CD4-positive, CD25-positive, alpha-beta regulatory T cell (primary cell): ENCODE measurements at regions not wholly inside any gene's neighbourhood (a gene's known extent, or its start where the extent isn't known, plus 50 kb on each side); places are given as distances from the start of the nearest gene placed in this dataset.

Experiments used
- ATAC-seq, 2 donors: fragments of 150-1000 bp; cut with Tn5 transposase; one replicate each; pipeline ENCODE4 v1.10.0; 2021; ENCODE audit warnings: low read depth in 2 of 2, moderate number of reproducible peaks in 2 of 2, moderate library complexity in 1 of 2
- DNase-seq, 3 donors: peaks; one replicate each; pipeline versions ENCODE4 v3.0.0 to v3.0.0-alpha.2; 2012 to 2022; ENCODE audit warnings: mixed read lengths in 1 of 3
- H3K27ac ChIP-seq: one replicate; pipeline ENCODE4 v1.7.0; 2013; ENCODE audit warnings: mild to moderate bottlenecking, low read length; ENCODE audit not compliant: insufficient read depth, poor library complexity, severe bottlenecking
- H3K27me3 ChIP-seq: one replicate; pipeline ENCODE4 v1.7.0; 2013; ENCODE audit warnings: low read length; ENCODE audit not compliant: control insufficient read depth, insufficient read depth
- H3K36me3 ChIP-seq: one replicate; pipeline ENCODE4 v1.7.0; 2013; ENCODE audit warnings: mild to moderate bottlenecking, low read length, moderate library complexity; ENCODE audit not compliant: control insufficient read depth, insufficient read depth
- H3K4me1 ChIP-seq: 2 replicates; pipeline ENCODE4 v1.7.0; 2013; ENCODE audit warnings: mild to moderate bottlenecking, low read length; ENCODE audit not compliant: insufficient read depth, control insufficient read depth, poor library complexity, severe bottlenecking
- H3K4me3 ChIP-seq: one replicate; pipeline ENCODE4 v1.7.0; 2013; ENCODE audit warnings: low read depth, mild to moderate bottlenecking, low read length, moderate library complexity
- H3K9me3 ChIP-seq, 2 experiments: 1 replicate in 1 of 2; 2 replicates in 1 of 2; pipeline ENCODE4 v1.7.0; 2013; ENCODE audit warnings: low read length in 2 of 2, mild to moderate bottlenecking in 1 of 2, moderate library complexity in 1 of 2; ENCODE audit not compliant: control insufficient read depth in 2 of 2
- H3K27ac Mint-ChIP-seq, 3 donors: one replicate each; pipeline ENCODE4 v1.8.0; 2020 to 2022; ENCODE audit warnings: mild to moderate bottlenecking in 3 of 3, mixed read lengths in 3 of 3, moderate library complexity in 2 of 3
- H3K27me3 Mint-ChIP-seq: one replicate; pipeline ENCODE4 v1.8.0; 2022; ENCODE audit warnings: mild to moderate bottlenecking, mixed read lengths
- H3K36me3 Mint-ChIP-seq: one replicate; pipeline ENCODE4 v1.8.0; 2020; ENCODE audit warnings: mixed read lengths
- H3K4me1 Mint-ChIP-seq, 4 donors: one replicate each; pipeline ENCODE4 v1.8.0; 2020 to 2022; ENCODE audit warnings: mixed read lengths in 4 of 4, mild to moderate bottlenecking in 1 of 4
- H3K4me3 Mint-ChIP-seq, 4 donors: one replicate each; pipeline ENCODE4 v1.8.0; 2020 to 2022; ENCODE audit warnings: mild to moderate bottlenecking in 4 of 4, mixed read lengths in 4 of 4, moderate library complexity in 3 of 4
- H3K9me3 Mint-ChIP-seq, 7 donors: one replicate each; pipeline ENCODE4 v1.8.0; 2020 to 2022; ENCODE audit warnings: mixed read lengths in 7 of 7, mild to moderate bottlenecking in 3 of 7, moderate library complexity in 2 of 7

DNA sequence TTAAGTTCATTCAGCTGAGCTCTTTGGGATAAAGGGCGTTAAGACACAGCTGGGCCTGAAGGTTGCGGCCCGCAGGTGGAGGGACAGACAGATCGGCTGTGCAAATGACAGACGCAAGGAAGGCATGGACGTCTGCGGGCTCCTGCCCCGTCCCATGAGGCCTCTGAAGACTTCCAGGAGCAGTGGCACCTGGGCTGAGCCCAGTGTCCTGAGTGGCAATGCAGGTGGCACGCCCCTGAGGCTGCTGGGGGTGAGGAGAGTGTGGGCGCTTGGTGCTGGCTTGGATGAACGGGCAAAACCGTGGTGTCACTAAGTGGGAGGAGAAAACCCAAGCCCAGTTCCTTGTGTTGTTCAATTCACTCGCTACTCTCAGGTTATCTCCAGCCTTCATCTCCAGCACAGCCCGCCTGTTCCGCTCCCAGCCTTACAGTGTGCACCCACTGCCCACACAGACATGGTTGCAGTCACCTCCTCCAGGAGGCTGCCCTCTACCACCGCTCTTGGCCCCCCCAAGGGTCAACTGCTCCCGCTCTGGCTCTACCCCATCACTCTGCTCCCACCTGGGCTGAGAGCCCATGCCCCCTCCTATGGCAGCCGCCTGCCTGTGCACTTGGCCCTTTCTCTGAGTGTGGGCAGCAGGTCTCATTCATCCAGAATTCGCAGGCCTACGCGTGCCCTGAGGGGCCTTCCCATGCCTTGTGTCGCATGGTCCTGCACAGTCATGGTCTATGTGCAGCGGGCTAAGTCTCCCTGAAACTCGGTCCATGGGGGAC is 50.3 kb downstream of the PTGR3 start:
- ATAC-seq (peak in 1 of 2 donors; percentile 27), DNase-seq (no peak)
- Histone ChIP-seq H3K27ac (no peak overlapping the region), H3K9me3 (no peaks in the 10 kb centered on the region), H3K4me1 (peaks cover 8% of the 10 kb centered on the region), H3K27me3 (no peaks in the 10 kb centered on the region), H3K4me3 (no peak overlapping the region), H3K36me3 (no peaks in the 10 kb centered on the region)
- Mint-ChIP-seq H3K27ac (no peak overlapping the region), H3K9me3 (peaks cover 0 to 1% (median 0%) of the 10 kb centered on the region in 7 donors), H3K36me3 (peaks cover 5% of the 10 kb centered on the region), H3K4me1 (peaks cover 0 to 13% (median 8%) of the 10 kb centered on the region in 4 donors), H3K27me3 (peaks cover 18% of the 10 kb centered on the region), H3K4me3 (no peak overlapping the region)

DNA sequence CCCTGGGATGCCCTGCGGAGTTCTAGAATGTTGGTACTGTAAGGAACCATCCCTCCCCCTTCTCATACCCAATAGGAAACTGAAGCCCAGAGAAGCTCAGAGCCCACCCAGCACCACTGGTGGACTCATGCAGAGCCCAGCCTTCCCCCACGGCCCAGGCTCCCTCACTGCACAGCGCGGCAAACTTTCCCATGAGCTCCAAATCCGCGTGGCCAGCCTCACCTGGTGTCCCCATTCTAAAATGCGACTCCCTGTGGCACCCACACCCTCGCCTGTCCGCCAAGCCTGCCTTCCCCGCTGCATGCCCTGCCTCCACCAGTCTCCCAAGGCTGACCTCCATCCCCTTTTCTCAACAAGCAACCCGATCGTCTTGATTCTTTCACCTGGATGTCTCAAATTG is 51.1 kb downstream of the PTGR3 start:
- no peak overlapping the region for H3K27ac ChIP-seq
- H3K4me3 Mint-ChIP-seq: no peak overlapping the region
- no peak overlapping the region for H3K4me3 ChIP-seq
- no peak overlapping the region for H3K27ac Mint-ChIP-seq
- peaks cover 0 to 1% (median 0%) of the 10 kb centered on the region in 7 donors for H3K9me3 Mint-ChIP-seq
- peaks cover 5% of the 10 kb centered on the region for H3K36me3 Mint-ChIP-seq
- H3K4me1 ChIP-seq: peaks cover 8% of the 10 kb centered on the region
- H3K27me3 Mint-ChIP-seq: peaks cover 18% of the 10 kb centered on the region
- DNase-seq (no peak), ATAC-seq (no peak)
- no peaks in the 10 kb centered on the region for H3K9me3 ChIP-seq
- no peaks in the 10 kb centered on the region for H3K27me3 ChIP-seq
- H3K36me3 ChIP-seq: no peaks in the 10 kb centered on the region
- peaks cover 0 to 13% (median 8%) of the 10 kb centered on the region in 4 donors for H3K4me1 Mint-ChIP-seq

DNA sequence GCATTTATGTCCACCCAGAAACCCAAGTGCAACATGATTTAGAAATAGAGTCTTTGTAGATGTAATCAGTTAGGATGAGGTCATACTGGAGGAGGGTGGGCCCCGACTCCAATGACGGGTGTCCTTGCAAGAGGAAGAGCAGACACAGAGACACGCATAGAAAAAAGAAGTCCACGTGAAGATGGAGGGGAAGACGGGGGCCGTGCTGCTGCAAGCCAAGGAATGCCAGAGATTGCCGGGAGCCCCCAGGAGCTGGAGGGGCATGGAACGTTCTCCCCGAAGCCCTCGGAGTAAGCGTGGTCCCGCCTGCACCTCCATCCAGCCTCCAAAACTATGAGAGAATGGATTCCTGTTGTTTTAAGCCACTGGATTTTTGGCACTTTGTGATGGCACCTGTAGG is 51.6 kb downstream of the PTGR3 start:
- peaks cover 8% of the 10 kb centered on the region for H3K4me1 ChIP-seq
- no peaks in the 10 kb centered on the region for H3K27me3 ChIP-seq
- H3K36me3 ChIP-seq: no peaks in the 10 kb centered on the region
- peaks cover 18% of the 10 kb centered on the region for H3K27me3 Mint-ChIP-seq
- peaks cover 5% of the 10 kb centered on the region for H3K36me3 Mint-ChIP-seq
- H3K4me3 ChIP-seq: no peak overlapping the region
- no peaks in the 10 kb centered on the region for H3K9me3 ChIP-seq
- ATAC-seq (no peak), DNase-seq (no peak)
- H3K9me3 Mint-ChIP-seq: peaks cover 0 to 2% (median 0%) of the 10 kb centered on the region in 7 donors
- H3K27ac Mint-ChIP-seq: no peak overlapping the region
- peaks cover 0 to 13% (median 8%) of the 10 kb centered on the region in 4 donors for H3K4me1 Mint-ChIP-seq
- no peak overlapping the region for H3K27ac ChIP-seq
- H3K4me3 Mint-ChIP-seq: no peak overlapping the region

DNA sequence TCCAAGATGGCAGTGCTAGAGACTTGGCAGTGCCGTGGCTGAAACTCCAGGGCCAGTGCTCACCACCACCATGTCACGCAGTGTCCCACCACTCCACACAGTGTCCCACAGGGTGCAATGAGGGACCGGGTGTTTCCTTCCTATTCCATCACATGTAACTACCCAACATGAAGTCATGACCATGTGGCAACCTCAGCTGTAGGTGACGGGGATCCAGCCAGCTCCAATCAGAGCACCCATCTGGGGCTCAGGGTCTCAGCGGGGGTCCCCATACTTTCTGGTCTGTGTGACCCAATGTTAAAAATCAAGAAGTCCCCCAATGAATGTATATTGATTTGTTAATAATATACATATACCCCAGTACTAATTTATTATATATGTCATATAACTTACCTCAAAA is 52.1 kb downstream of the PTGR3 start:
- Histone ChIP-seq H3K36me3 (no peaks in the 10 kb centered on the region), H3K4me3 (no peak overlapping the region), H3K27ac (no peak overlapping the region), H3K27me3 (no peaks in the 10 kb centered on the region), H3K4me1 (peaks cover 8% of the 10 kb centered on the region), H3K9me3 (no peaks in the 10 kb centered on the region)
- Mint-ChIP-seq H3K4me3 (no peak overlapping the region), H3K9me3 (peaks cover 0 to 6% (median 0%) of the 10 kb centered on the region in 7 donors), H3K27ac (no peak overlapping the region), H3K36me3 (peaks cover 5% of the 10 kb centered on the region), H3K4me1 (peaks cover 0 to 9% (median 5%) of the 10 kb centered on the region in 4 donors), H3K27me3 (peaks cover 19% of the 10 kb centered on the region)
- ATAC-seq (no peak), DNase-seq (no peak)

DNA sequence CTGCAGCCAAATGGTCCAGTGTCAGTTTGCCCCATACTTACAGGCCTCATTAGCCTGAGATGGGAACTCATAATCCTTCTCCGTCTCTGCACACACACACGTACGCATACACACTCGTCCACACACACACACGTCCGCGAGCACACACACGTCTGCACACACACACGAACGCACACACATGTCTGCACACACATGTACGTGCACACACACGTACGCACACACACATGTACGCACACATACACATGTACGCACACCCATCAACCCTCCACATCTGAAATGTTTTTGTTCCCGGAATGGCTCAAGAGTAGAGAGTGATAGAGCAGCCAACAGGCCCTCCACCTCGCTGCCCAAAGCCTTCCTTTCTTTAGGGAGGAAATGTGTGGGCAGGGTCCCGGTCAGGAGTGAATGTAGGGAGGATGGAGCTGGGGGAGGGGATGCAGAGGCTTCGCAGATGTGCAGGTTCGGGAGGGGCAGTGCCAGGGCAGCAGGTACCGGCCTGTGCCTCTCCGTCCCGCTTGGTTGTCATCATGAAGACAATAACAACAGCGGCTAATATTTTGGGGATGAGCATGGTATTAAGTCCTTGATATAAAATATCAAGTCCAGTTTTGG is 52.7 kb downstream of the PTGR3 start:
- H3K27me3 ChIP-seq: no peaks in the 10 kb centered on the region
- no peak for ATAC-seq
- Mint-ChIP-seq H3K27ac (peak overlapping the region in 1 of 3 donors; percentile 22), H3K4me1 (peaks cover 0 to 3% (median 2%) of the 10 kb centered on the region in 4 donors), H3K4me3 (no peak overlapping the region), H3K9me3 (peaks cover 0 to 10% (median 2%) of the 10 kb centered on the region in 7 donors), H3K36me3 (peaks cover 5% of the 10 kb centered on the region), H3K27me3 (peaks cover 16% of the 10 kb centered on the region)
- no peak overlapping the region for H3K27ac ChIP-seq
- H3K4me1 ChIP-seq: peaks cover 2% of the 10 kb centered on the region
- H3K4me3 ChIP-seq: no peak overlapping the region
- H3K36me3 ChIP-seq: no peaks in the 10 kb centered on the region
- no peaks in the 10 kb centered on the region for H3K9me3 ChIP-seq
- no peak for DNase-seq

DNA sequence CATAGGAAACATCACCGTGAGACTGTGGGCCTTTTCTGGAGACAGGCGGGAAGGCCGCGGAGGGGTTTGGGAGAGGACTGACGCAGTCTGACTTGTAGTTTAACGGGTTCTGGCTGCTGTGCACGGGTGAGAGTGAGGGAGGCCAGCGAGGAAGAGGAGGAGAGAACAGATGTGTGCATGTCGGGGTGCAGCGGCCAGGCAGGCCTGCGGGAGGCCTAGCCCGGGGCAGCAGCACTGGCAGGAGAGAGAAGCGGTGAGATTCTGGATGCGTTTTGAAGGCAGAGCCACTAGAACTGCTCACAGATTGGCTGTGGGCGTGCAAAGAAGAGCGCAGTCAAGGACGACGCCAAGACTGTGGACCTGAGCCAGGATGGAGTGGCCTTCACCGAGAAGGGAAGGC is 53.9 kb downstream of the PTGR3 start:
- H3K9me3 ChIP-seq: no peaks in the 10 kb centered on the region
- H3K4me1 ChIP-seq: no peaks in the 10 kb centered on the region
- no peak overlapping the region for H3K27ac ChIP-seq
- peaks cover 0 to 10% (median 2%) of the 10 kb centered on the region in 7 donors for H3K9me3 Mint-ChIP-seq
- H3K27me3 ChIP-seq: no peaks in the 10 kb centered on the region
- H3K4me3 Mint-ChIP-seq: no peak overlapping the region
- peaks cover 8% of the 10 kb centered on the region for H3K27me3 Mint-ChIP-seq
- ATAC-seq (no peak), DNase-seq (no peak)
- no peak overlapping the region for H3K4me3 ChIP-seq
- no peaks in the 10 kb centered on the region for H3K4me1 Mint-ChIP-seq
- H3K36me3 Mint-ChIP-seq: peaks cover 5% of the 10 kb centered on the region
- H3K36me3 ChIP-seq: no peaks in the 10 kb centered on the region
- peak overlapping the region in 1 of 3 donors; percentile 78 for H3K27ac Mint-ChIP-seq

DNA sequence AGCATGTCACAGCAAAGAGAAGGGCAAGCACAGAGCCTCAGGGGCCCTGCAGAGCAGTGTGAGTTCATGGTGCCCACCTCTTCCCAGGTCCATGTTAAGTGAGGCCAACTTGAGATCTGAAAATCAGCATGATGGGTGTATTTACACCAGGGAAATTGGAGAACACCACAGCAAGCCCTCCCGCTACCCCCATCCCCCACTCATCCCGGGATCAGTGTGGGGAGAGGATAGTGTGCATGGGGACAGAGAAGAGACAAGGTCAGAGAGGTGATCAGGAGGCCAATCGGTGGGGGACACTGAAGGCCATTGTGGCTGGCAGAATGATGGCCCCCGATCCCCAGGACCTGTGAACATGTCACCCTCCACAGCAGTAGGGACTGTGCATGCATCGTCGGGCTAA is 54.7 kb downstream of the PTGR3 start:
- ATAC-seq: no peak
- no peak overlapping the region for H3K27ac Mint-ChIP-seq
- Histone ChIP-seq H3K9me3 (no peaks in the 10 kb centered on the region), H3K27me3 (no peaks in the 10 kb centered on the region), H3K27ac (no peak overlapping the region), H3K4me1 (no peaks in the 10 kb centered on the region), H3K36me3 (no peaks in the 10 kb centered on the region), H3K4me3 (no peak overlapping the region)
- no peak overlapping the region for H3K4me3 Mint-ChIP-seq
- peaks cover 5% of the 10 kb centered on the region for H3K36me3 Mint-ChIP-seq
- peaks cover 0 to 10% (median 2%) of the 10 kb centered on the region in 7 donors for H3K9me3 Mint-ChIP-seq
- no peak for DNase-seq
- H3K4me1 Mint-ChIP-seq: no peaks in the 10 kb centered on the region
- H3K27me3 Mint-ChIP-seq: peaks cover 8% of the 10 kb centered on the region
